Calu3 (cell line): ENCODE measurements at regions not wholly inside any gene's neighbourhood (a gene's known extent, or its start where the extent isn't known, plus 50 kb on each side); places are given as distances from the start of the nearest gene placed in this dataset.

Source experiments
- BruUV-seq: library from RNA; stranded (reverse); fragments of 400-500 nt; replicated peaks from 2 replicates; lab custom pipeline; 2021; lab: Mats Ljungman, UMichigan
- CTCF ChIA-PET: fragments of 300-600 bp; sonication (Branson Sonifier 250); formaldehyde crosslinking; loops from one replicate; lab custom pipeline; 2022; ENCODE audit warnings: antibody characterized with exemption; lab: Charles Lee
- DNase-seq: peaks from one replicate; pipeline ENCODE4 v3.0.0; 2022
- H3K27ac Mint-ChIP-seq: one replicate; pipeline ENCODE4 v1.8.0; 2022; ENCODE audit warnings: mixed read lengths; ENCODE audit not compliant: unreplicated experiment
- H3K27me3 Mint-ChIP-seq: one replicate; pipeline ENCODE4 v1.8.0; 2022; ENCODE audit warnings: mixed read lengths; ENCODE audit not compliant: unreplicated experiment
- H3K36me3 Mint-ChIP-seq: one replicate; pipeline ENCODE4 v1.8.0; 2022; ENCODE audit warnings: mild to moderate bottlenecking, moderate library complexity, mixed read lengths; ENCODE audit not compliant: insufficient read depth, unreplicated experiment
- H3K4me1 Mint-ChIP-seq: one replicate; pipeline ENCODE4 v1.8.0; 2022; ENCODE audit warnings: mild to moderate bottlenecking, low read depth, mixed read lengths; ENCODE audit not compliant: unreplicated experiment
- H3K4me3 Mint-ChIP-seq: one replicate; pipeline ENCODE4 v1.8.0; 2022; ENCODE audit warnings: mild to moderate bottlenecking, low read depth, moderate library complexity, mixed read lengths; ENCODE audit not compliant: unreplicated experiment
- H3K9me3 Mint-ChIP-seq: one replicate; pipeline ENCODE4 v1.8.0; 2022; ENCODE audit warnings: low read depth, mixed read lengths; ENCODE audit not compliant: unreplicated experiment
- intact Hi-C: fragments of 100-400 bp; cut with micrococcal nuclease; formaldehyde crosslinking; loops from one replicate; pipeline ENCODE4 v1.10.0; 2022; ENCODE audit not compliant: unreplicated experiment
- TF ChIP-seq, protein P1 (sequence below): fragments of 200-600 bp; IDR thresholded peaks from one replicate; pipeline ENCODE4 v1.8.0; 2022; ENCODE audit warnings: antibody characterized with exemption; ENCODE audit not compliant: unreplicated experiment

GRCh38 chr5:121018004-121018403, 553.9 kb downstream of the PRR16 start:
- BruUV-seq: no TSS peak
- H3K9me3 Mint-ChIP-seq: no peaks in the 10 kb centered on the region

DNA sequence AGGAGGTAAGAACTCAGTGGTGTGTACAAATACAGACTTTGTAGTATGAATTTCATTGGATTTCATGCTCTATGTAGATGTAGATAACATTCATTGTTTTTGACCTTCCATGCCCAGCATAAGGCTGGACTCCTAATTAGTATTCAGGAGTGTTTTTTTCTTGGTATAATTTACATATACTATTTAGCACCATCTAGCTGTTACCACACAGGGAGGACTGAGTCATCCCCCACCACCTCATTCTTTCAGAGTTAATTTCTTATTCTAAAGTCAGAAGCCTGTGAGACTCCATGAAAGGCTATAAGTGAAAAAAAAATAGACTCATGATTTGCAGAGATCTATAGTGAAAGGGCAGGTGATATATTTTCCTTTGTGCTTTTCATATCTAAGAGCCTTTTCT, 555.0 kb downstream of the PRR16 start:
- Mint-ChIP-seq H3K4me1 (no peaks in the 10 kb centered on the region), H3K27ac (no peak overlapping the region), H3K36me3 (no peaks in the 10 kb centered on the region), H3K27me3 (no peaks in the 10 kb centered on the region), H3K9me3 (no peaks in the 10 kb centered on the region), H3K4me3 (no peak overlapping the region)
- intact Hi-C loops: no loop called here
- BruUV-seq: no TSS peak
- DNase-seq: no peak
- TF ChIP-seq, protein P1, sequence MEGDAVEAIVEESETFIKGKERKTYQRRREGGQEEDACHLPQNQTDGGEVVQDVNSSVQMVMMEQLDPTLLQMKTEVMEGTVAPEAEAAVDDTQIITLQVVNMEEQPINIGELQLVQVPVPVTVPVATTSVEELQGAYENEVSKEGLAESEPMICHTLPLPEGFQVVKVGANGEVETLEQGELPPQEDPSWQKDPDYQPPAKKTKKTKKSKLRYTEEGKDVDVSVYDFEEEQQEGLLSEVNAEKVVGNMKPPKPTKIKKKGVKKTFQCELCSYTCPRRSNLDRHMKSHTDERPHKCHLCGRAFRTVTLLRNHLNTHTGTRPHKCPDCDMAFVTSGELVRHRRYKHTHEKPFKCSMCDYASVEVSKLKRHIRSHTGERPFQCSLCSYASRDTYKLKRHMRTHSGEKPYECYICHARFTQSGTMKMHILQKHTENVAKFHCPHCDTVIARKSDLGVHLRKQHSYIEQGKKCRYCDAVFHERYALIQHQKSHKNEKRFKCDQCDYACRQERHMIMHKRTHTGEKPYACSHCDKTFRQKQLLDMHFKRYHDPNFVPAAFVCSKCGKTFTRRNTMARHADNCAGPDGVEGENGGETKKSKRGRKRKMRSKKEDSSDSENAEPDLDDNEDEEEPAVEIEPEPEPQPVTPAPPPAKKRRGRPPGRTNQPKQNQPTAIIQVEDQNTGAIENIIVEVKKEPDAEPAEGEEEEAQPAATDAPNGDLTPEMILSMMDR: no peak
- CTCF ChIA-PET: no interaction called here

More at GRCh38 chr5:121018004-121018403, 553.9 kb downstream of the PRR16 start:
- intact Hi-C loops: no loop called here
- Mint-ChIP-seq H3K4me1 (no peaks in the 10 kb centered on the region), H3K27me3 (no peaks in the 10 kb centered on the region), H3K27ac (no peak overlapping the region), H3K36me3 (no peaks in the 10 kb centered on the region), H3K4me3 (no peak overlapping the region)
- DNase-seq: no peak
- CTCF ChIA-PET: no interaction called here
- TF ChIP-seq, protein P1: no peak

DNA sequence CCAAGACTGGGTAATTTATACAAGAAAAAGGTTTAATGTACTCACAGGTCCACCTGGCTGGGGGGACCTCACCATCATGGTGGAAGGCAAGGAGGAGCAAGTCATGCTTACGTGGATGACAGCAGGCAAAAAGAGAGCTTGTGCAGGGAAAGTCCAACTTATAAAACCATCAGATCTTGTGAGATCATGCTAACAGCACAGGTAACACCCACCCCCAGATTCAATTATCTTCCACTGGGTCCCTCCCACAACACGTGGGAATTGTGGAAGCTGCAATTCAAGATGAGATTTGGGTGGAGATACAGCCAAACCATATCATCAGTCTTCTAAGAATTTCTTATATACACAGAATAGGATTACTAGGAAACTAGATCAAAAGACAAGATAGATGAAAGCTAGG, 555.6 kb downstream of the PRR16 start:
- Mint-ChIP-seq H3K4me3 (no peak overlapping the region), H3K9me3 (no peaks in the 10 kb centered on the region), H3K36me3 (no peaks in the 10 kb centered on the region), H3K27ac (no peak overlapping the region), H3K4me1 (no peaks in the 10 kb centered on the region), H3K27me3 (no peaks in the 10 kb centered on the region)
- no TSS peak for BruUV-seq
- intact Hi-C loops: no loop called here
- TF ChIP-seq, protein P1: no peak
- no peak for DNase-seq
- CTCF ChIA-PET: no interaction called here

DNA sequence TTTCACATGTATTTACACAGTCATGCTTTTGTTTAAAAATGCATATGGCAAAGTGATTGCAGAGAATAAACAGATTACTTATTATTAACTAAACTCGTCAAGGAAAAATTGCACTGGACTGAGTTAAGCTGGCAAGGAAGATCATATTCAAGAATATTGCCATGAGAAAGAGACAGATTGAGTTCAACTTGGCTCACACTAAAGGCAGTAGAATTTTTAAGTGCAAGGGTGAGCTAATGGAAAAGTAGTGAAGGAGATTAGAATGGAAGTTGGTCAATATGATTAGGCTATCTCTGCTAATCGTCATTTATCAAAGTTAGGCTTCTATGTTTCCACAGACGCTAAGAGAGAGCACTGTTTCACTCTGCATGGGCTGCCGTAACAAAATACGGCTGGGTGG, 557.6 kb downstream of the PRR16 start:
- H3K4me1 Mint-ChIP-seq: no peaks in the 10 kb centered on the region
- no peak overlapping the region for H3K27ac Mint-ChIP-seq
- no peaks in the 10 kb centered on the region for H3K9me3 Mint-ChIP-seq
- TF ChIP-seq, protein P1: no peak
- H3K27me3 Mint-ChIP-seq: no peaks in the 10 kb centered on the region
- no peak for DNase-seq
- H3K4me3 Mint-ChIP-seq: no peak overlapping the region
- CTCF ChIA-PET: no interaction called here
- BruUV-seq: no TSS peak
- intact Hi-C loops: no loop called here
- no peaks in the 10 kb centered on the region for H3K36me3 Mint-ChIP-seq
